Cardiac fibroblast (primary cell): ENCODE measurements at regions not wholly inside any gene's neighbourhood (a gene's known extent, or its start where the extent isn't known, plus 50 kb on each side); places are given as distances from the start of the nearest gene placed in this dataset.

Source experiments
- DNase-seq, 2 donors: peaks; one replicate each; pipeline versions ENCODE4 v3.0.0 to v3.0.0-alpha.2; 2010; ENCODE audit warnings: low read depth in 2 of 2
- H3K4me3 ChIP-seq, 2 donors: replicated peaks in 1 of 2; 1 replicate in 1 of 2; 2 replicates in 1 of 2; pipeline ENCODE4 v1.5.1; 2011; ENCODE audit warnings: low read depth in 2 of 2, low read length in 2 of 2, mild to moderate bottlenecking in 2 of 2, moderate library complexity in 1 of 2
- CTCF ChIP-seq: IDR thresholded peaks from one replicate; pipeline ENCODE4 v1.5.1; 2011; ENCODE audit warnings: low read depth, mild to moderate bottlenecking, low read length, inconsistent platforms

GRCh38 chr3:165638034-165638433 is 199.2 kb downstream of the BCHE start:
- TF ChIP-seq CTCF: no peak
- no peak overlapping the region for H3K4me3 ChIP-seq
- DNase-seq: peak in 1 of 2 donors; percentile 24

- TF ChIP-seq CTCF: no peak
- no peak overlapping the region for H3K4me3 ChIP-seq
- DNase-seq: no peak
Observed at GRCh38 chr3:165636684-165637015, 200.6 kb downstream of the BCHE start.

GRCh38 chr3:165635791-165636683 is 201.2 kb downstream of the BCHE start:
- no peak overlapping the region for H3K4me3 ChIP-seq
- peak in 1 of 2 donors; percentile 33 for DNase-seq
- no peak for TF ChIP-seq CTCF

GRCh38 chr3:165624761-165625160 is 212.5 kb downstream of the BCHE start:
- H3K4me3 ChIP-seq: no peak overlapping the region
- peak; percentile 10 to 49 for DNase-seq
- TF ChIP-seq CTCF: peak; percentile 69

- no peak for DNase-seq
- no peak for TF ChIP-seq CTCF
- no peak overlapping the region for H3K4me3 ChIP-seq
Observed at GRCh38 chr3:165622356-165622755, 214.9 kb downstream of the BCHE start.

GRCh38 chr3:165619069-165619468 is 218.2 kb downstream of the BCHE start:
- no peak for TF ChIP-seq CTCF
- DNase-seq: no peak
- H3K4me3 ChIP-seq: no peak overlapping the region

GRCh38 chr3:165617134-165617533 is 220.1 kb downstream of the BCHE start:
- H3K4me3 ChIP-seq: no peak overlapping the region
- DNase-seq: no peak
- TF ChIP-seq CTCF: no peak
